Small intestine (tissue), 7 donors: ENCODE measurements at regions not wholly inside any gene's neighbourhood (a gene's known extent, or its start where the extent isn't known, plus 50 kb on each side); places are given as distances from the start of the nearest gene placed in this dataset.

ENCODE experiments used
- DNase-seq, 2 donors: peaks; one replicate each; pipeline versions ENCODE4 v3.0.0 to v3.0.0-alpha.2; 2013
- FAIRE-seq: peaks from 2 replicates; lab custom pipeline; 2012; peaks lifted over from hg19 to GRCh38; lab: Jason Lieb, UNC
- H3K27ac ChIP-seq, 3 donors: one replicate each; pipeline ENCODE4 v1.5.1; 2013; ENCODE audit warnings: low read length in 2 of 3, mild to moderate bottlenecking in 2 of 3, control low read depth in 1 of 3, inconsistent platforms in 1 of 3, low read depth in 1 of 3, moderate library complexity in 1 of 3
- H3K27me3 ChIP-seq, 3 donors: one replicate each; pipeline ENCODE4 v1.6.1; 2013; ENCODE audit warnings: low read length in 3 of 3, inconsistent platforms in 1 of 3; ENCODE audit not compliant: control insufficient read depth in 3 of 3, insufficient read depth in 3 of 3
- H3K36me3 ChIP-seq, 3 donors: one replicate each; pipeline ENCODE4 v1.6.1; 2013; ENCODE audit warnings: low read length in 3 of 3, inconsistent platforms in 1 of 3, low read depth in 1 of 3, mild to moderate bottlenecking in 1 of 3, moderate library complexity in 1 of 3; ENCODE audit not compliant: control insufficient read depth in 3 of 3, insufficient read depth in 2 of 3
- H3K4me1 ChIP-seq, 3 donors: one replicate each; pipeline ENCODE4 v1.6.1; 2013; ENCODE audit warnings: low read length in 2 of 3, inconsistent platforms in 1 of 3, low read depth in 1 of 3, mild to moderate bottlenecking in 1 of 3, moderate library complexity in 1 of 3; ENCODE audit not compliant: control insufficient read depth in 3 of 3, insufficient read depth in 2 of 3
- H3K4me3 ChIP-seq, 3 donors: one replicate each; pipeline ENCODE4 v1.5.1; 2013; ENCODE audit warnings: low read length in 3 of 3, control low read depth in 1 of 3, inconsistent platforms in 1 of 3, low read depth in 1 of 3, mild to moderate bottlenecking in 1 of 3, moderate library complexity in 1 of 3
- H3K9me3 ChIP-seq, 2 donors: one replicate each; pipeline ENCODE4 v1.6.1; 2013; ENCODE audit warnings: low read depth in 1 of 2, low read length in 1 of 2; ENCODE audit not compliant: control insufficient read depth in 2 of 2, insufficient read depth in 1 of 2
- WGBS, 3 donors: extraction: QIAGEN DNeasy Blood & Tissue Kit; methylation state at CpG; one replicate each; pipeline ENCODE4 v1.1.7; 2013; 5-methylcytosine and 5-hydroxymethylcytosine counted together
- donor health status: healthy with polysubstance abuse.
- donor health status: control.
- donor health status: control.
- donor health status: Bipolar disorder and iron deficiency.
- donor health status: healthy.

- DNase-seq (peak in 1 of 2 donors; percentile 26), FAIRE-seq (peak; percentile 91)
- H3K27me3 ChIP-seq, result no peaks in the 10 kb centered on the region
- no peaks in the 10 kb centered on the region for H3K4me1 ChIP-seq
- H3K36me3 ChIP-seq, result no peaks in the 10 kb centered on the region
- no peaks in the 10 kb centered on the region for H3K9me3 ChIP-seq
- H3K27ac ChIP-seq, result no peak overlapping the region
- no peak overlapping the region for H3K4me3 ChIP-seq
These were observed 359.0 kb upstream of the UBE2E3 start for GRCh38 chr2:180621366-180621765.

GRCh38 chr2:180618570-180618969, 361.8 kb upstream of the UBE2E3 start:
- 76 to 91% (median 77%) methylated on average over 5 of the region's 5 CpGs for WGBS, 3 donors
- Histone ChIP-seq H3K4me1 (no peaks in the 10 kb centered on the region), H3K9me3 (no peaks in the 10 kb centered on the region), H3K36me3 (no peaks in the 10 kb centered on the region), H3K27ac (no peak overlapping the region), H3K27me3 (no peaks in the 10 kb centered on the region), H3K4me3 (no peak overlapping the region)
- no peak for DNase-seq
- FAIRE-seq, result no peak

- no peak for FAIRE-seq
- H3K4me1 ChIP-seq, result no peaks in the 10 kb centered on the region
- no peaks in the 10 kb centered on the region for H3K9me3 ChIP-seq
- no peak overlapping the region for H3K27ac ChIP-seq
- DNase-seq, result no peak
- H3K27me3 ChIP-seq, result no peaks in the 10 kb centered on the region
- 73 to 88% (median 77%) methylated on average over 2 of the region's 2 CpGs for WGBS, 3 donors
- H3K4me3 ChIP-seq, result no peak overlapping the region
- no peaks in the 10 kb centered on the region for H3K36me3 ChIP-seq
These were observed 365.6 kb upstream of the UBE2E3 start for GRCh38 chr2:180614776-180615175.

GRCh38 chr2:180609626-180610340, 370.6 kb upstream of the UBE2E3 start:
- WGBS, 3 donors, result 63 to 70% (median 69%) methylated on average over 3 of the region's 3 CpGs
- Histone ChIP-seq H3K4me1 (no peaks in the 10 kb centered on the region), H3K27ac (no peak overlapping the region), H3K36me3 (no peaks in the 10 kb centered on the region), H3K9me3 (no peaks in the 10 kb centered on the region), H3K4me3 (no peak overlapping the region), H3K27me3 (no peaks in the 10 kb centered on the region)
- DNase-seq, result no peak
- FAIRE-seq, result no peak

GRCh38 chr2:180607514-180608049, 372.8 kb upstream of the UBE2E3 start:
- 38 to 55% (median 39%) methylated on average over 4 of the region's 4 CpGs for WGBS, 3 donors
- no peak overlapping the region for H3K4me3 ChIP-seq
- H3K27me3 ChIP-seq, result no peaks in the 10 kb centered on the region
- FAIRE-seq (no peak), DNase-seq (no peak)
- no peak overlapping the region for H3K27ac ChIP-seq
- no peaks in the 10 kb centered on the region for H3K36me3 ChIP-seq
- H3K9me3 ChIP-seq, result no peaks in the 10 kb centered on the region
- no peaks in the 10 kb centered on the region for H3K4me1 ChIP-seq

- H3K4me3 ChIP-seq, result no peak overlapping the region
- no peaks in the 10 kb centered on the region for H3K9me3 ChIP-seq
- no peaks in the 10 kb centered on the region for H3K27me3 ChIP-seq
- no peak overlapping the region for H3K27ac ChIP-seq
- H3K4me1 ChIP-seq, result no peaks in the 10 kb centered on the region
- FAIRE-seq, result no peak
- WGBS, 3 donors, result 35 to 47% (median 46%) methylated on average over 4 of the region's 4 CpGs
- no peaks in the 10 kb centered on the region for H3K36me3 ChIP-seq
- no peak for DNase-seq
These were observed 376.3 kb upstream of the UBE2E3 start for GRCh38 chr2:180604077-180604476.

- Histone ChIP-seq H3K9me3 (no peaks in the 10 kb centered on the region), H3K36me3 (no peaks in the 10 kb centered on the region), H3K4me1 (no peaks in the 10 kb centered on the region), H3K27me3 (no peaks in the 10 kb centered on the region), H3K4me3 (no peak overlapping the region), H3K27ac (no peak overlapping the region)
- FAIRE-seq (no peak), DNase-seq (no peak)
- whole genome bisulfite sequencing, 3 donors, result 13 to 48% (median 14%) methylated on average over 1 of the region's 1 CpG
These were observed 379.4 kb upstream of the UBE2E3 start for GRCh38 chr2:180601016-180601415.

GRCh38 chr2:180599804-180600203, 380.6 kb upstream of the UBE2E3 start:
- H3K27ac ChIP-seq, result no peak overlapping the region
- no peaks in the 10 kb centered on the region for H3K4me1 ChIP-seq
- H3K36me3 ChIP-seq, result no peaks in the 10 kb centered on the region
- FAIRE-seq (no peak), DNase-seq (no peak)
- no peaks in the 10 kb centered on the region for H3K9me3 ChIP-seq
- H3K27me3 ChIP-seq, result no peaks in the 10 kb centered on the region
- H3K4me3 ChIP-seq, result no peak overlapping the region
- 54 to 78% (median 69%) methylated on average over 4 of the region's 4 CpGs for WGBS, 3 donors

- H3K27me3 ChIP-seq, result no peaks in the 10 kb centered on the region
- no peaks in the 10 kb centered on the region for H3K36me3 ChIP-seq
- 68 to 85% (median 77%) methylated on average over 2 of the region's 2 CpGs for WGBS, 3 donors
- H3K4me3 ChIP-seq, result no peak overlapping the region
- FAIRE-seq (no peak), DNase-seq (no peak)
- H3K9me3 ChIP-seq, result no peaks in the 10 kb centered on the region
- no peaks in the 10 kb centered on the region for H3K4me1 ChIP-seq
- no peak overlapping the region for H3K27ac ChIP-seq
These were observed 383.2 kb upstream of the UBE2E3 start for GRCh38 chr2:180597179-180597578.
